ENCODE measurements at regions not wholly inside any gene's neighbourhood (a gene's known extent, or its start where the extent isn't known, plus 50 kb on each side); places are given as distances from the start of the nearest gene placed in this dataset.

DNA sequence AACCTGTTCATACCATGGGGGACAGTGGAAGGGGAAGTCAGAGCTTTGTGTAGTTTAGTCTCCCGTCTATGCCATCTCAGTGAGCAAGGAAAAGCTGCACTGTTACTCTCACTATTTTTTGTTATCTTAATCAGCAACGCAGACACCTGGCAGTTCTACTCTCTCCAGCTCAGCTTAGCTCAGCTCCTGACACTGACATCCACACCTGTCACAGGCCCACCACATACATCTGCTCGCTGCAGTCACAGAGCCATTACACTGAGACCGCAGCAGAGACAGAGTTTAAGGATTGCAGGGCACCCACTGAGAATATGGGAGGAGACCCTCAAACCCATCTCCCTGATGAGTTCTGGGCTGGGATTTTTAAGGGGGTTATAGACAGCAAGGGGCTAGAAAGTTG lies 257.3 kb upstream of the AKR1E2 start:
- DNase-seq, result no peak

DNA sequence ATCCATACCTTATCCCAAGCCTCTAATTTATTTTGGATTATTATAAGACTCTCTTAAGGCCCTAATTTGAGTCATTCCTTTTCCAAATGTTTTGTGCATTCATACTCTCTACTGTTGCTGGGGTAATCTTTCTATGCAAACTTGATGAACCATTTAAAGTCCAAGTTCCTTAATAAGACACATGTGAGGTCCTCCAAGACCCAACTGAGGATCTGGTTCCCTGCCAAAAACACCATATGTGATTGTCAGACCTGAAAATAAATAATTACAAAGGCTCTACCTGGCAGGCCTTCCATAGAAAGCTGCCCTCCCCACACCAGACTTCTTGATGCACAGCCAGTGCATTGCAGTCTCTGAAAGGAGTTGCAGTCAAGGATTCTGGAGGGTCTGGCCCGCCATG lies 257.9 kb upstream of the AKR1E2 start:
- DNase-seq, result no peak

DNA sequence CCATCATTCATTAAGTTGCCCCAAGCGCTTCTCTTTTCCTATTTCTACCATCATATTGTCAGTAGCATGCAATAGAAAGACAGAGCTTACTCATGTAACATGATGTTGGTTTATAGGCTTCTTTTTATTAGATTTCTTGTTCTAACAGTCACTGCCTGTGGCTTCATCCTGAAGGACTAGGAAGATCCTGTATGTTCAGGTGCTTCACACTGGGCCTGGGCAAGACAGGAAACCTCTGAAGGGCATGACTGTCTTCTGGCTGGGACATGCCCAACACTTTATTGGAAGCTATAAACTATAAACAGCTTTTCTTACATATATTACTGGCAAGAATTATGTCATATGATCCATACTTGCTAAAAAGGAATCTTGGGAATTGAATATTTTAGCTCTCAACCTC lies 258.4 kb upstream of the AKR1E2 start:
- DNase-seq, result no peak

DNA sequence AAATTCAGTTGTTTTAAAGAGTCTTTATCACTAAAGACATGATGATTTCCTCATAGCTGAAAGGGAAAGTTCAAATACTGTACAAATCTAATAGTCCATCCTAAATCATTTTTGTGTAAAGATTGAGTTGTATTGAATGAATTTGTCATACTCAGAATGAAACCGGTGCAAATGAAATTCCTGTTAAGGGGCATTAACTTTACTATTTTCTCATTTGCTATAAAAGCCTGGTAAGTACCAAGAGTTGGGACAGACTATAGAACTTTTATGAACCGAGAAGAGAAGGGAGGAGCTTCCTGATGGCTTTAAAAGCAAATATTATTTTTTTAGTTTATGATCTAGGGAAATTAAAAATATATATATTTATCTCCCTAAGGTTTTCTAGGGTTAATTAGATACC lies 260.0 kb upstream of the AKR1E2 start:
- DNase-seq, result no peak

DNA sequence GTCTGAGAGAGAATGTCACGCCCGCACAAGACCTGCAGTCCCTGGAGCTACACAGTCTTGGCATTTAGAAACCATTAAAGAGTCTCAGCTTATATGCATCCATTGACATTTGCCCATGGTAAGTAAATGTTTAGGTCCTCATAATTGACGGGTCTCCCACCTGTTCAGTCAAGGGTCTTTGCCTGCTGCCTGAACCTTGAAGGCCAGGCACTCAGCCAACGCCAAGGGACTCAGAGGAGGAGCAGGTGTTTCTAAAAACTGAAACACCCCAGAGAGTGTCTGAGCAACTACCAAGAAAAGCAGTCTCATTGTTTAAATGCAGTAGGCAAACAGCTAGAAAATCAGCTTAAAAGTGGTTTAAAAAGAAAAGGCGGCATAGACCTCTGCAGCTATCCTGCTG lies 264.7 kb upstream of the AKR1E2 start:
- DNase-seq, result peak; percentile 3

DNA sequence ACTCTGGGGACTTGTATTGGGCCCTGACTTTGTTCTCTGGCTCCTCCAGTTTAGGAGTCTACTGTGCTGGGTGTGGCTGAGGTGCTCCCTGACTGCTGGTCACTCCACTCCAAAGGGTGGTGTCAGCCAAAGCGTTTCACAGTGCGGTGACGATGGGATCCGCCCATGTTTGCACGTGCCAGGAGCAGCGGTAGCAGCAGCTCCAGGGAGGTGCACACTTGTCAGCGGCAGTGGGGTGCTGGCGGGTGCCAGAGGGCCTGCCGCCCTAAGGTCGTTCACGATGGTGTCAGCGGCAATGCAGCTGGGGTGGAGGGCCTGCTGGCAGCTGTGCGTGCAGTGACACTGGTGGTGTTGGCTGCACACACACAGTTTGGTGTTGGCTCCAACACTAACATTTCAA lies 268.5 kb upstream of the AKR1E2 start:
- no peak for DNase-seq

DNA sequence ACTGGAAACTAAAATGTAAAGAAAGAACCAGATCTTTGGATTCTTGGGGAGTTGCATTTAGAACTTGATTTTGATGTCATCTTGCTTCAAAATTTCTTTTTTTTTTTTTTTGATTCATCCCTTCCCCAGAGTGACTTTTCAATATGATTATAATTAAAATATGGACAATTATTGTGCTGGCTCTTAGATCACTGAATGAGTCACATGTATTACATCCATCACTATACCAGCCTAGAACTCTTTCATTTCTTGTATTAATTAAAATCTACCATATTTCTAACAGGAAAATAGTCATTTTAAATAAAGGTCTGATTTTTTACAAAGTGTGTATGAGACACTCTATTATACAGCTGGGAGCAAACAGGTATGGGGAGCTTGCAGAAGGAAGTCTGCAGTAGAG lies 269.5 kb upstream of the AKR1E2 start:
- DNase-seq, result no peak

DNA sequence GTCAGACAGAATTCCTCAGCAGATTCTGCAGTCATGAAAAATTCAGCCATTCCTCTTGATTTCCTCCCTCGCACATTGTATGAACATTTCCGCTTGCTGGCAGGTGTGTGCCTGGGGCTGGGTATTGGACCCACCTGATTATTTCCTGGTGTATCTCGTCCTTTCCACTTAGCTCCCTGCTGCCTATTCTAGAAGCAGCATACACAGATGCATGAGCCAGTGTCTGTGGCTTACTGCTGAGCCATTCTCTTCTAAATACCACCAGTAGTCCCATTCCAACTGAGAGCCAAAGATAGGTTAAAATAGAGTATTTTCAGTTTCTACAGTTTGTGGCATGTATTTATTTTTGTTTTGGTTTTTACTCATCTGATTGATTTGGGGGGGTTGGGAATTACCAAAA lies 270.1 kb upstream of the AKR1E2 start:
- DNase-seq, result no peak

DNA sequence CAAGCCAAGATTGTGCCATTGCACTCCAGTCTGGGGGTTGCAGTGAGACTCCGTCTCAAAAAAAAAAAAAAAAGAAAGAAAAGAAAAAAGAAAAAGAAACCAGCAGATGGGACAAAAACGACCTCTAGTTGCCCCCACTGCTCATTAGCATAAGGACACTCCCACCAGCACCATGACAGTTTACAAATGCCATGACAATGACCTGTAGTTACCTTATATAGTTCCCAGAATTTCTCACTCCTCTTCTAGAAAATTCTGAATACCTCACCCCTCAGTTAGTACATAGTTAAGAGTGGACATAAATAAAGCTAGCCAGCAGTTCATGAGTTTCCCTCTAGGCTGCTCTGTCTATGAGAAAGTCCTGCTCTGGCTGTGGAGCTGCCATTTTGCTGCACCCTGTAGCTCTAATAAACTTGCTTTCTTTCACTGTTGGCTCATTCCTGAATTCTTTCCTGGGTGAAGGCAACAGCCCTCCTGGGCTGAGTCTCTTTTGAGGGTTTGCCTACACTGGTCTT lies 276.8 kb upstream of the AKR1E2 start:
- DNase-seq, result no peak

DNA sequence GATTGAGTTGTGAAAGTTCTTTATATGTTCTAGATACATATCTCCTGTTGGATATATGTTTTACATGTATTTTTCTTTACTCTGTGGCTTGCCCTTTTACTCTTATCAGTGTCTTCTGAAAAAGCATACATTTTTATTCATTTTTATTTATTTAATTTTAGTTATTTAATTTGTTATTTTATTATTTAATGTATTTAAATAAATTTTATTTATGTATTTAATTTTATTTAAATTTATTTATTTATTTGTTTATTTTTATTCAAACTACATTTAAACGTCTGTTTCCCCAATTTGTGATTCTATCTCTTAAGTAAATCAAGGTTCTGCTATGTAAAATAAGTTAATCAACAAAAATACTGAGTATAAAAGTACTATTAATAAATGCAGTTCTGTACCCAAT lies 279.1 kb upstream of the AKR1E2 start:
- no peak for DNase-seq

DNA sequence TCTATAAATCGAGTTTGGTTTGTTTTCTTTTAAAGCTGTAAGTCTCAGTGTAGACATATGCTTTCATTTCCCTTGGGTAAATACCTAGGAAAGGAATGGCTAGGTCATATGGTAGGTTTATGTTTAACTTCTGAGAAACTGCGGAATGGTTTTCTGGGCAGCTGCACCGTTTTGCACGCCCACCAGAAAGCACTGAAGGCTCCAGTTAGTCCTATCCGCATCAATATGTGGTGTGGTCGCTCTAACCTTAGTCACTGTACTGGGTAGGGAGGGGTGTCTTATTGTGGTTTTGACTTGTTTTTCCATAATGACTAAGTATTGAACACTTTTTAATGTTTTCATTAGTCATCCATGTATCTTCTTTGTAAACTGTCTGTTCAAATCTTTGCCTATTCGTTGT lies 279.5 kb upstream of the AKR1E2 start:
- DNase-seq, result no peak

DNA sequence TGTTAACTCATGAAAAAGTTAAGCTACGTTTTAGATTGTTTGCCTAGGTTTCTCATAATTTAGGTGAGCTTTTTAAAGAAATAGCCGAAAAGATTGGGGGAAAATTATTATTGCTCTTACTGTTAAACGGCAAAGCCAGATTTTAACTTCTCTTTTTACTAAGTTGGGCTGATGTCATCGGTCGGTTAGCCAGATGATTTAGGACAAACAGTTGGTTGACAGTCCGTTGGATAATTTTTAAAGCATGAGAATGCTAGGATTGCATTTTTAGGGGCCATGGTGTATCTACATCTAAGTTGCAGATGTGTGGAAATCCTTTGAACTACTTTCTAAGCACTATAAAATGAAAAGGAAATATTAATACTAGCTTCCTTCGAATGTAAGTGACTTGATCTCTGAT lies 280.9 kb upstream of the AKR1E2 start:
- DNase-seq, result no peak

DNA sequence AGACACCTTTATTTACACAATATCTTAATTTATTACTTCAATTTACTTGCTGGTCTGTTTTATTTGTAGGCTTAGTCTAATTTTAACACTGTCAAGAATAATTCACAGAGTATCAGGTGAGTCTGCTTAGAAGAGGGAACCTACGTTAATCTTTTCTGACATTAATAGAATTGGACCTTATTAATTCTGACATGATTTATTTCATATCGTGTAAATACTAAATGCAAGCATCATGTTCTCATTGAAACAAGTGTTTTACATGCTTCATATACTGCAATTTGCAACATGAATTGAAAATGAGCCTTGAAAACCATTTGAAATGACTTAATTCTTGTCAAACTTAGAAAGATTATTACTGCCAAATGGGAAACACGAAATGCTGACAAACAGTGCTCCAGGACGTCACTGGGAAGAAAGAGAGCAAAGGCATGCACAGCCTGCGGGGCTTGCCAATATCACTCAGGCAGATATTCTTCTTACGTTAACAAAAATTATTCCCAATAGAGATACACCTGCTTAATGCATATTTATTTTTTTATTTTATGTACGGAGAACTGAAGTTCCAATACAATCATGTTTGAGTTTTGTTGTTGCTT lies 282.0 kb upstream of the AKR1E2 start:
- no peak for DNase-seq

DNA sequence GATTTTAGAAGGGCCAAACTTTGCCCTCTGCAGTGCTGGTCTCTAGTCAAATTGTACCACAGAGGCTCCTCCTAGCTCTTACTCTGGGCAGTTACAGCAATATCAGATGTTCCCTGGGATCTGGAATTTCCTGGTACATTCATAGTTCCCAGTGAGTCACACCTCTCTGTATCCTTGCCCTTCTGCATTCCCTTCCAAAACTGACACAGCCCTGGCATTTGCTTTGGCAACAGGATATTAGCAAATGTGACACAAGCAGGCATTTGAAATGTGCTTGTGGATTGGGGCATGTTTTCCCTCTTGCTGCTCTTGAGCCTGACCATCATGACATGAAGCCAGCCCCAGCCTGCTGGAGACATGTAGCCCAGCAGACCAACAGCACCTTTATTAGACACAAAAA lies 284.7 kb upstream of the AKR1E2 start:
- DNase-seq, result no peak

DNA sequence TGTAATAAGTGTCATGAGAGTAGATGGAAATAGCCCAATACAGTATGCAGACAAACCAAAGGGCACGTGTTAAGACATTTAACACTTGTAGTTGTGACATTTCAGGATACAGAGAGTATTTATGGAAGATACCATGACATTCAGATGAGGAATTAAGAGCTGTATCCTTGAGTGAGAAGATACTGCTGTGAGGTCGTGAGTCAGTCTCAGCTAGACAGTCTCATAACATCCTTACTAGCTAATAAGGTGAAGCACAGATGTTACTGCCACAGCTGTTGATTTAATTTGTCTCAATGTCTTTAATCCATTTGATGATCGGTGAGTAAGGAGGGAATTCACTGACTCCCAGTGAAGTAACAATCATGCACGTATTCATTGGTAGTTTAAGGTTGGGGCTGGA lies 288.0 kb upstream of the AKR1E2 start:
- DNase-seq, result no peak

DNA sequence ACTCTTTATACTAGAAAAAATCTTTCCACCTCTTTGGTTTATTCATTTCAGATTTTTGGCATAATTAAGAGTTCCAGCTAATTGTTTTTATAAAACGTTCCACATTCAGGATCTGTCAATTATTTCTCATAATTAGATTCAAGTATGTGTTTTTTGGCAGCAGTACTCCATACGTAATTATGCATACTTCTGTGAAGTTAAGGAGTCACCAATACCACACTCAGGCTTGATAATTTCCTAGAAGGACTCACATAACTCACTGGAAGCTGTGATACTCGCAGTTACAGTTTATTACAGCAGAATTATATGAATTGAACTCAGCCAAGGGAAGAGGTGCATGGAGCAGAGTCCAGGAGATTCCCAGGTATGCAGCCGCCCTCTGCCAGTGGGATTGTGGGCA lies 290.5 kb upstream of the AKR1E2 start:
- no peak for DNase-seq

DNA sequence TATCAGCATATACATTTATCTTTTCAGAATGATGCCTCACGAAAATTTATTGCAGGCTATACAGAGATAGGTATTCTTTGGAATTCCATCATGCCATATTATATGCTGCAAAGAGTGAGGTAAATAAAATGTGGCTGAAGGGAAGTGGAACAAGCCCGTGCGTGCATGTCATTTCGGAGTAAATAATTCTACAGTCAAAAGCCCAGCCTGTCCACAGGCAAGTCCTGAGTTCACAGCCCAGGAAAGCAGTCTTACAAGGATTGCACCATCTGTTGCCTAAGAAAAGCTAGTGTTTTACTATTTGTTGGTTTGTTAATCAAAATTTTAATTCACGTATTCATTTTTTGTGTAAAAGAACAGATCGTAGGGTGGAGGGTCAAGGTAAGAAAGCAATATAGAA lies 292.4 kb upstream of the AKR1E2 start:
- DNase-seq, result no peak

DNA sequence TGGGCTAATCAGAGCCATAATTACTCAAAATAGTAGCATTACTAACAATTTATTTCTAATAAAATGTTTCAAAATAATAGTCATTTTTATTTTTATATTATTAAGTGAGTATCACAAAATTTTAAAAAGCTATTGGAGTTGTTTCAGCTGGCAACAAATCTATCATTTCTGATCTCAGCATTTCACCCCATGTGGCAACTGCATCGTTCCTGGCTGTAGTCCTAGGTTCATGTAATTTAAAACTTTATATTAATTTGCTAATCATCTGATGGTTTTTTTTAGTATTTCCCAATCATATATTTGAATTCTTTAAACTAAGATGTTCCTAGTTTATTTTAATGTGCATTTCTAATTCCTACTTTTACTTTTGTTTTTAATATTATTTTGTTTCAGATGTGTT lies 293.0 kb upstream of the AKR1E2 start:
- DNase-seq, result no peak

DNA sequence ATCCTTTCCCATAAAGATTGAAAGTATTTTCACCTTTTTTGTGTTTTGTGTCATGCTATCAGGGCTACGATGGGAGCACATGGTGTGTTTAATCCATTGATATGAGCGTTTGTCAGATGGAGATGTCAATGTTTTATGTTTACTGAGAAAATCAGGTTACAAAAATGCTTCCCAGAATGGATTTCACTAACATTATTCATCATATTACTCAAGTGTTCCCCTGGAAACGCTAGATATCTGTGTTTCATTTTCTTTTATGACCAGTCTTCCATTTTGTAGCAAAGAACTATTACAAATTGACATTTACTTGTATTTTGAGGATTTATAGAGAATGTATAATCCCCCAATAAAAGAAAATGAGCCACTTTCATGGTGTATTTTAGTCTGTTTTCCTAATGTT lies 293.5 kb upstream of the AKR1E2 start:
- DNase-seq, result no peak

DNA sequence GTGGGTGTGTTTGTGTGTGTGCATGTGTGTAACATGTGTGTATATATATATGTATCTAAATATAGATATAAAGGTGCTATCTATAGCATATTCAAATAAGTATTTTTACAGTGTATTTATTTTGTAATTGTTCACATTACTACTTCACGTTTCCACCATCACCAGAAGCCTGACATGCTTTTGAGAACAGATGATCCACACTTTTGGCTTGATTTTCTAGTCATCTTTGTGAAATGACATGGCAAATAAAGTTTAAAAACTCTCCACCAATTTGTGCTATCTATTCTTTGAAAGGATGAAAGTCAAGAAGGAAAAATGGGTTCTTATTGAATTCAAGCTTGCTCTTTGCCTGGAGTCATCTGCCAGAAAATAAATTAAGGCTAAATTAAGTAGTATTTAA lies 294.0 kb upstream of the AKR1E2 start:
- DNase-seq, result no peak

DNA sequence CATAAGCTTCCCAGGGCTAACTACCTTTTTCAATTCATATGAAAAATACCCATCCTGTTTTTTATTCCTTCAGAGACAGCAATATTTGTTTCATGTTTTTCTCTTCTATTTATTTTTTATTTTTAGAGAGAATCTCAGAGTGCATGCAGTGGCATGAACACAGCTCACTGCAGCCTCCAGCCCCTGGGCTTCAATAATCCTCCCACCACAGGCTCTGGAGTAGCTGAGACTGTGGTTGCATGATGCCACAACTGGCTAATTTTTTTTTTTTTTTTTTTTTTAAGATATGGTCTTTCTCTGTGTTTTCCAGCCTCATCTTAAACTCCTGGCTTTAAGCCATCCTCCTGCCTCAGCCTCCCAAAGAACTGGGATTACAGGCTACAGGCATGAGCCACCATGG lies 296.7 kb upstream of the AKR1E2 start:
- no peak for DNase-seq

DNA sequence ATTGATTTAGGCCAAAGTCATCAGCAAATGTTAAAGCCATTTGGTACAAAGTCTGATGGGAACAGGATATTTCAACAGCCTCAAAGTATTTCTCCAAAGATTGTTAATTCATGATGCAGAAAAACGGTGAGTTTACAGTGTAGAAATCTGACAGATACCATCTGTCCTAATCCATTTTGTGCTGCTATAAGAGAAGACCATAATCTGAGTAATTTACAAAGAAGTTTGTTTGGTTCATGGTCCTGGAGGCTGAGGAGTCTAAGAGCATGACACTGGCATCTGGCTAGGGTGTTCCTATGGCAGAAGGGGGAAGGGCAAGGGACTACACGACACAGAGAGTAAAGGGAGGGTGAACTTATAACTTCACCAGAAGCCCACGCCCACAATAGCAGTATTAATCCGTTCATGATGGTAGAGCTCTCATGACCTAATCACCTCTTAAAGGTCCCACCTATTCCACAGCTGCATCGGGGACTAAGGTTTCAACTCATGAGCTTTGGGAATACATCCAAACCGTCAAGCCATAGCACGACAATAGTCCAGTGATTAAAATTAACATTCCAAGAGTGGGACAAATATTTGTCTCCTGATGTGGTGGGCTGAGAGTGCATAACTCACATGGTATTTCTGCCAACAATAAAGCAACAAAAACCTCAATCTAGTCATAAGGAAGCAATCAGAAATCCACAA lies 298.6 kb upstream of the AKR1E2 start:
- DNase-seq, result no peak

DNA sequence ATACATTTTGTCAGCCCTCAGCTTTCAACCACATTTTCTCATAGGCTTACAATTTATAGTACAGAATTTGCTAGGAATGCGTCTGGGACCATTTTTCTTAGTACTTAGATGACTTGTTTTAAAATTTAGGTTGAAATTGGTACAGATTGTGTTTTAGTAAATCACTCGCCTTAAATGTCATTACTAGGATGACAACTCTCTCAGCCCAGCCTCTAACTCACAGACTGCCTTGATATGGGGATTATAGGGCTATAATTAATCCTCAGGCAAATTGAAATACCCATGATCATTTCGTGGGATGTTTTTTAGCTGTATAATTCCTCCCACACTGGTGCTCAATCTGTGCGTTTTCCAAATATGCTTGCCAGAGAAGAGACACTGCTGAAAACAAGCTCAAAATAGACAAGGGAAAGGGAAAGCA lies 299.7 kb upstream of the AKR1E2 start:
- no peak for DNase-seq

DNA sequence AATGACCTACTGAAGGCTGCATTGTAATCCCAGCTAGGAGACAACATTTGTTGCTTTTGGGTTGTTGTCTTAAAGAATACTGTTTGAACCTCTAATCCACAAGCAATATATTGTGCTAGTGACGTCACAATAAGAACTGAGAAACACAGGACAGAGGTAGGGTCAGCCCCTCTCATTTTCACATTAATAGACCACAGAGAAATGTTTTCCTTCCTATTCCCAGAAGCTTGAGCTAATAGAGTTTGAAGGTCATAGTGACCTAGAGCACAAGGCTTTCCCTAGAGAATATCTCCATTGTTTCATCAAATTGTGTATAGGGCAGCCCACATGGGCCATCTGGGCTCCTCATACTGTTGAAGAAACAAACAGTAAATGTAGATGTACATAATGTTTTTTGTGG lies 300.9 kb upstream of the AKR1E2 start:
- no peak for DNase-seq

Data from COR-L47 (cell line).